AG04450 (cell line): ENCODE measurements at regions not wholly inside any gene's neighbourhood (a gene's known extent, or its start where the extent isn't known, plus 50 kb on each side); places are given as distances from the start of the nearest gene placed in this dataset.

Experiments used
- CTCF ChIA-PET: fragments of 300-600, 350-600 bp; formaldehyde crosslinking; extraction: SDS; loops from one replicate; lab custom pipeline; 2022; ENCODE audit warnings: antibody characterized with exemption, inconsistent platforms; lab: Charles Lee
- POLR2A ChIA-PET: fragments of 350-600 bp; formaldehyde crosslinking; extraction: SDS; loops from one replicate; lab custom pipeline; 2021; ENCODE audit warnings: antibody characterized with exemption, inconsistent platforms; lab: Yijun Ruan, JAX
- DNase-seq: peaks from one replicate; pipeline ENCODE4 v3.0.0-alpha.2; 2011; ENCODE audit warnings: low read depth, low spot score
- H3K27ac ChIP-seq: one replicate; pipeline ENCODE4 v1.5.1; 2012; ENCODE audit warnings: low read depth, low read length, control low read depth
- H3K27me3 ChIP-seq: one replicate; pipeline ENCODE4 v1.6.0; 2012; ENCODE audit warnings: low read length; ENCODE audit not compliant: control insufficient read depth, insufficient read depth
- H3K4me3 ChIP-seq: 2 replicates; pipeline ENCODE4 v1.5.1; 2011; ENCODE audit warnings: mild to moderate bottlenecking, low read depth, low read length, control low read depth
- H3K9me3 ChIP-seq: 2 replicates; pipeline ENCODE4 v1.5.1; 2012; ENCODE audit warnings: low read length; ENCODE audit not compliant: control insufficient read depth, insufficient read depth
- CTCF ChIP-seq: IDR thresholded peaks from 2 replicates; pipeline ENCODE4 v1.5.1; 2011; ENCODE audit warnings: low read depth, low read length, control low read depth, inconsistent platforms

- H3K4me3 ChIP-seq: no peak overlapping the region
- no peak overlapping the region for H3K27ac ChIP-seq
- ChIA-PET POLR2A (no interaction called here), CTCF (no interaction called here)
- no peak for DNase-seq
- H3K9me3 ChIP-seq: no peaks in the 10 kb centered on the region
- no peak for TF ChIP-seq CTCF
- H3K27me3 ChIP-seq: no peaks in the 10 kb centered on the region
Observed at GRCh38 chr5:84683594-84683993, 298.9 kb upstream of the EDIL3 start.

DNA sequence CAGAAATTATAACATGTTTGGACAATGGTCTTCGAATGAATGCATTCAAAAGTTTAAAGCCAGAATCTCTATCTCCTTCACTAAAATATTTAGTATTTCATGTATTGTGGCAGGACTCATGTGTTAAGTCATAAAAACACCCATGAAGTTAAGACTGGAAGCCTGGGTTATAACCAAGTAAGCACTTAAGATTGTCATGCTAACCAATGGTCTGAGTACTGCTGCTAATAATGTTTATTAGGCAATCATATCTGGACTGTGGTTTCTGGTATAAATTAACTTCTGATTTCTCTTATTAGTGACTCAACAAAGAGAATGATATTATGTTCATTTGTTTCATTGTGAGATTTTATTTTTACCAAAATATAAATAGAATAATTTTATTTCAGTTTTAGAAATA, 297.9 kb upstream of the EDIL3 start:
- no peak overlapping the region for H3K4me3 ChIP-seq
- H3K27ac ChIP-seq: no peak overlapping the region
- TF ChIP-seq CTCF: no peak
- CTCF ChIA-PET: no interaction called here
- POLR2A ChIA-PET: no interaction called here
- no peak for DNase-seq
- H3K9me3 ChIP-seq: no peaks in the 10 kb centered on the region
- no peaks in the 10 kb centered on the region for H3K27me3 ChIP-seq

GRCh38 chr5:84680908-84681307, 296.2 kb upstream of the EDIL3 start:
- POLR2A ChIA-PET: no interaction called here
- Histone ChIP-seq H3K4me3 (no peak overlapping the region), H3K27me3 (no peaks in the 10 kb centered on the region), H3K27ac (no peak overlapping the region), H3K9me3 (no peaks in the 10 kb centered on the region)
- CTCF ChIA-PET: no interaction called here
- no peak for TF ChIP-seq CTCF
- no peak for DNase-seq

DNA sequence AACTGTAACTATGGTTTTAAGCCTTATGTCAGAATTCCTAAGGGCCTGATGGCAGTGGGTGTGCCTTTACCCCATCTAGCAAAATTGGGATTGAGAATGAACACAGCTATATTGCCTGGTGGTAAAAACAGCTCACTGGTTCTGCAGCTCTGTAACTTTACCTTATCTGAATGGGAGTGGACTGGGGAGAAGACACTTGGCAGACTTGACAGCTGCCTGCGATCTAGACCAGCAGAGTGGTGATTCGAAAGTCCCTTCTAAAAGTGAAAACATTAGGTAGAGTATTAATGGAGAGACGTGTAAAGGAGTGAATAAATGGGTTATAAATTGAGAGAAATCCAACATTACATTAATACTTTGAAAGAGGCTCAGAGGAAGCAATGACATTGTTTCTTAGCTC, 289.1 kb upstream of the EDIL3 start:
- Histone ChIP-seq H3K4me3 (no peak overlapping the region), H3K27me3 (no peaks in the 10 kb centered on the region), H3K27ac (no peak overlapping the region), H3K9me3 (peaks cover 7% of the 10 kb centered on the region; the same call in 1 of the 2 replicates)
- CTCF ChIA-PET: no interaction called here
- no peak for TF ChIP-seq CTCF
- POLR2A ChIA-PET: no interaction called here
- DNase-seq: no peak

DNA sequence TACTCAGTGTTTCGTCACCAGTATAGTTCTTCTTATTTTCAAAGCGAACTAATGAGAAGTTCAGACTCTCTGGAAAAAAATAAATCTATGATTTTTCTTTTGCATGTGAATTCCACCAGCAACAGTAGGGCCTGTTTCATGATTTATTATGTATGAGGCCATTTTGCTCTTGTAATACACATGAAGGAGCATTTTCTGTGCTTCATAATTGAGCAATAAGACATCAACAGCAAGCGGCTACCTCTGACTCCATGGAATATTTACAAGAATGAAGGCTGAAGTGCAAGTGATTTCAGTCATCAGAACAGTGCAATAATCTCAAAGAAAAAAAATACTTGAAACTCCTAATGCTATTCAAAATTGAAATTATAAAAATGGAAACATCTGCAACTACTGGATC, 282.9 kb upstream of the EDIL3 start:
- POLR2A ChIA-PET: no interaction called here
- CTCF ChIA-PET: no interaction called here
- Histone ChIP-seq H3K9me3 (peaks cover 7% of the 10 kb centered on the region; the same call in 1 of the 2 replicates), H3K27ac (no peak overlapping the region), H3K27me3 (no peaks in the 10 kb centered on the region), H3K4me3 (no peak overlapping the region)
- no peak for TF ChIP-seq CTCF
- no peak for DNase-seq
